ENCODE measurements at regions not wholly inside any gene's neighbourhood (a gene's known extent, or its start where the extent isn't known, plus 50 kb on each side); places are given as distances from the start of the nearest gene placed in this dataset.
A peak's percentile ranks its signal among the peaks of the same experiment; 100 is the strongest.

- no peak for DNase-seq
- POLR2A ChIA-PET: no interaction called here
- Mint-ChIP-seq H3K27ac (no peak overlapping the region), H3K4me1 (no peaks in the 10 kb centered on the region), H3K4me3 (no peak overlapping the region), H3K27me3 (peaks cover 4% of the 10 kb centered on the region), H3K9me3 (no peaks in the 10 kb centered on the region), H3K36me3 (ENCODE audit: low read depth) (no peaks in the 10 kb centered on the region)
- CTCF ChIA-PET: no interaction called here
Measured at GRCh38 chr12:66947119-66947518, 268.2 kb upstream of the GRIP1 start.

- H3K27ac Mint-ChIP-seq: no peak overlapping the region
- POLR2A ChIA-PET: no interaction called here
- DNase-seq: no peak
- no peak overlapping the region for H3K4me3 Mint-ChIP-seq
- no peaks in the 10 kb centered on the region for H3K4me1 Mint-ChIP-seq
- H3K36me3 Mint-ChIP-seq (ENCODE audit: low read depth): no peaks in the 10 kb centered on the region
- H3K27me3 Mint-ChIP-seq: peaks cover 4% of the 10 kb centered on the region
- no peaks in the 10 kb centered on the region for H3K9me3 Mint-ChIP-seq
- CTCF ChIA-PET: no interaction called here
Measured at GRCh38 chr12:66952668-66953067, 273.8 kb upstream of the GRIP1 start.

GRCh38 chr12:66956300-66956699, 277.4 kb upstream of the GRIP1 start:
- H3K36me3 Mint-ChIP-seq (ENCODE audit: low read depth): no peaks in the 10 kb centered on the region
- H3K9me3 Mint-ChIP-seq: no peaks in the 10 kb centered on the region
- H3K4me3 Mint-ChIP-seq: no peak overlapping the region
- CTCF ChIA-PET: interaction anchor here (1.2 kb wide), 1 partner anchor 15 kb away, joined by 3 read pairs; no protein-coding TSS in a partner anchor
- no peak overlapping the region for H3K27ac Mint-ChIP-seq
- H3K27me3 Mint-ChIP-seq: peaks cover 4% of the 10 kb centered on the region
- DNase-seq: no peak
- POLR2A ChIA-PET: no interaction called here
- H3K4me1 Mint-ChIP-seq: no peaks in the 10 kb centered on the region

GRCh38 chr12:66959276-66959675, 280.4 kb upstream of the GRIP1 start:
- peaks cover 5% of the 10 kb centered on the region for H3K9me3 Mint-ChIP-seq
- H3K36me3 Mint-ChIP-seq (ENCODE audit: low read depth): no peaks in the 10 kb centered on the region
- CTCF ChIA-PET: no interaction called here
- no peak overlapping the region for H3K4me3 Mint-ChIP-seq
- POLR2A ChIA-PET: no interaction called here
- peaks cover 8% of the 10 kb centered on the region for H3K4me1 Mint-ChIP-seq
- H3K27ac Mint-ChIP-seq: no peak overlapping the region
- H3K27me3 Mint-ChIP-seq: peaks cover 5% of the 10 kb centered on the region
- DNase-seq: no peak

- no peak overlapping the region for H3K27ac Mint-ChIP-seq
- peaks cover 8% of the 10 kb centered on the region for H3K9me3 Mint-ChIP-seq
- DNase-seq: no peak
- H3K36me3 Mint-ChIP-seq (ENCODE audit: low read depth): no peaks in the 10 kb centered on the region
- peaks cover 5% of the 10 kb centered on the region for H3K27me3 Mint-ChIP-seq
- H3K4me1 Mint-ChIP-seq: peaks cover 15% of the 10 kb centered on the region
- H3K4me3 Mint-ChIP-seq: no peak overlapping the region
- ChIA-PET CTCF (no interaction called here), POLR2A (no interaction called here)
Measured at GRCh38 chr12:66960006-66960405, 281.1 kb upstream of the GRIP1 start.

GRCh38 chr12:66960704-66961690, 282.1 kb upstream of the GRIP1 start:
- Mint-ChIP-seq H3K27ac (no peak overlapping the region), H3K4me1 (peaks cover 23% of the 10 kb centered on the region), H3K9me3 (peaks cover 8% of the 10 kb centered on the region), H3K36me3 (ENCODE audit: low read depth) (no peaks in the 10 kb centered on the region), H3K27me3 (peaks cover 11% of the 10 kb centered on the region), H3K4me3 (no peak overlapping the region)
- DNase-seq: no peak
- POLR2A ChIA-PET: no interaction called here
- CTCF ChIA-PET: no interaction called here

- H3K27ac Mint-ChIP-seq: no peak overlapping the region
- peaks cover 12% of the 10 kb centered on the region for H3K27me3 Mint-ChIP-seq
- H3K36me3 Mint-ChIP-seq (ENCODE audit: low read depth): no peaks in the 10 kb centered on the region
- DNase-seq: no peak
- ChIA-PET CTCF (no interaction called here), POLR2A (no interaction called here)
- H3K4me1 Mint-ChIP-seq: peaks cover 23% of the 10 kb centered on the region
- H3K4me3 Mint-ChIP-seq: no peak overlapping the region
- peaks cover 8% of the 10 kb centered on the region for H3K9me3 Mint-ChIP-seq
Measured at GRCh38 chr12:66962290-66962689, 283.4 kb upstream of the GRIP1 start.

GRCh38 chr12:66963901-66964300, 285.0 kb upstream of the GRIP1 start:
- peaks cover 8% of the 10 kb centered on the region for H3K9me3 Mint-ChIP-seq
- no peak overlapping the region for H3K27ac Mint-ChIP-seq
- DNase-seq: no peak
- peaks cover 23% of the 10 kb centered on the region for H3K4me1 Mint-ChIP-seq
- H3K27me3 Mint-ChIP-seq: peaks cover 17% of the 10 kb centered on the region
- ChIA-PET POLR2A (interaction anchor here (0.6 kb wide), 1 partner anchor 79 kb away, joined by 3 read pairs; no protein-coding TSS in a partner anchor), CTCF (no interaction called here)
- no peaks in the 10 kb centered on the region for H3K36me3 Mint-ChIP-seq (ENCODE audit: low read depth)
- no peak overlapping the region for H3K4me3 Mint-ChIP-seq

GRCh38 chr12:66964629-66965028, 285.8 kb upstream of the GRIP1 start:
- Mint-ChIP-seq H3K9me3 (peaks cover 8% of the 10 kb centered on the region), H3K36me3 (ENCODE audit: low read depth) (no peaks in the 10 kb centered on the region), H3K4me1 (peaks cover 23% of the 10 kb centered on the region), H3K27ac (peak overlapping the region; percentile 43), H3K4me3 (no peak overlapping the region), H3K27me3 (peaks cover 20% of the 10 kb centered on the region)
- ChIA-PET CTCF (no interaction called here), POLR2A (no interaction called here)
- DNase-seq: peak; percentile 80

GRCh38 chr12:66965621-66966020, 286.7 kb upstream of the GRIP1 start:
- DNase-seq: no peak
- Mint-ChIP-seq H3K36me3 (ENCODE audit: low read depth) (no peaks in the 10 kb centered on the region), H3K4me3 (no peak overlapping the region), H3K27ac (no peak overlapping the region), H3K4me1 (peaks cover 23% of the 10 kb centered on the region), H3K9me3 (peaks cover 8% of the 10 kb centered on the region), H3K27me3 (peaks cover 20% of the 10 kb centered on the region)
- ChIA-PET POLR2A (no interaction called here), CTCF (no interaction called here)

- Mint-ChIP-seq H3K27ac (no peak overlapping the region), H3K36me3 (ENCODE audit: low read depth) (no peaks in the 10 kb centered on the region), H3K27me3 (peaks cover 12% of the 10 kb centered on the region), H3K9me3 (peaks cover 5% of the 10 kb centered on the region), H3K4me1 (no peaks in the 10 kb centered on the region), H3K4me3 (no peak overlapping the region)
- ChIA-PET POLR2A (no interaction called here), CTCF (interaction anchor here (0.8 to 1.4 kb wide), 2 partner anchors 9 to 16 kb away, joined by 3 to 4 read pairs; no protein-coding TSS in a partner anchor)
- no peak for DNase-seq
Measured at GRCh38 chr12:66971816-66972215, 292.9 kb upstream of the GRIP1 start.

- Mint-ChIP-seq H3K4me3 (no peak overlapping the region), H3K36me3 (ENCODE audit: low read depth) (no peaks in the 10 kb centered on the region), H3K27ac (no peak overlapping the region), H3K4me1 (no peaks in the 10 kb centered on the region), H3K9me3 (peaks cover 5% of the 10 kb centered on the region), H3K27me3 (peaks cover 5% of the 10 kb centered on the region)
- POLR2A ChIA-PET: no interaction called here
- DNase-seq: no peak
- CTCF ChIA-PET: no interaction called here
Measured at GRCh38 chr12:66976526-66976925, 292.6 kb upstream of the CAND1 start.

GRCh38 chr12:66978802-66979201, 290.4 kb upstream of the CAND1 start:
- ChIA-PET CTCF (no interaction called here), POLR2A (no interaction called here)
- peaks cover 4% of the 10 kb centered on the region for H3K27me3 Mint-ChIP-seq
- DNase-seq: no peak
- H3K4me1 Mint-ChIP-seq: no peaks in the 10 kb centered on the region
- peaks cover 2% of the 10 kb centered on the region for H3K9me3 Mint-ChIP-seq
- no peak overlapping the region for H3K27ac Mint-ChIP-seq
- H3K4me3 Mint-ChIP-seq: no peak overlapping the region
- H3K36me3 Mint-ChIP-seq (ENCODE audit: low read depth): no peaks in the 10 kb centered on the region

- Mint-ChIP-seq H3K4me3 (no peak overlapping the region), H3K27me3 (peaks cover 4% of the 10 kb centered on the region), H3K4me1 (no peaks in the 10 kb centered on the region), H3K9me3 (no peaks in the 10 kb centered on the region), H3K36me3 (ENCODE audit: low read depth) (no peaks in the 10 kb centered on the region), H3K27ac (no peak overlapping the region)
- POLR2A ChIA-PET: no interaction called here
- DNase-seq: no peak
- CTCF ChIA-PET: no interaction called here
Measured at GRCh38 chr12:66979251-66979650, 289.9 kb upstream of the CAND1 start.

Data from activated CD4-positive, alpha-beta T cell treated with anti-CD3 and anti-CD28 coated beads, Interleukin-2, amount 10 ng/mL, durations not matched to agents 7 days and 5 days (primary cell).